ENCODE measurements at regions not wholly inside any gene's neighbourhood (a gene's known extent, or its start where the extent isn't known, plus 50 kb on each side); places are given as distances from the start of the nearest gene placed in this dataset.

DNA sequence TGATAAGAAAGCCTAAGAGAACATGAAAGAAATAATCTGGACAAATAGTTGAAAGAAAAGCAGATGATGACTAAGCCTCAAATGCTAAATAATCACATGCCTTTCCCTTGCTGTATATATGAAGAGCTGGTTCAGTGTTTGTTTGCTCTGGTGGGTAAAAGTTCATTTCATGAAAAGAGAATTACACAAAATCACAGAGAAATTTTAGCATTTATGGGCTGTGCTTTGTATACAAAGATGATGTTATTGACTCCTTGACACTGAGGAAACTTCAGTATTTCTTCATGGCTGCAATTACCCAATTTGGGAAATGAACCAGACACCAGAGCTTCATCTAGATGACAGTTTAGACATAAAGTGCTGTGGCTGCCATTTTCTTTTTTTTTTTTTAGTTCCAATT lies 527.2 kb downstream of the NR2F1-AS1 start:
- CTCF ChIA-PET (ENCODE audit: unreplicated experiment) = no interaction called here
- H3K9me2 ChIP-seq (ENCODE audit: insufficient read depth, low read length) = no peaks in the 10 kb centered on the region
- TF ChIP-seq, protein P1, sequence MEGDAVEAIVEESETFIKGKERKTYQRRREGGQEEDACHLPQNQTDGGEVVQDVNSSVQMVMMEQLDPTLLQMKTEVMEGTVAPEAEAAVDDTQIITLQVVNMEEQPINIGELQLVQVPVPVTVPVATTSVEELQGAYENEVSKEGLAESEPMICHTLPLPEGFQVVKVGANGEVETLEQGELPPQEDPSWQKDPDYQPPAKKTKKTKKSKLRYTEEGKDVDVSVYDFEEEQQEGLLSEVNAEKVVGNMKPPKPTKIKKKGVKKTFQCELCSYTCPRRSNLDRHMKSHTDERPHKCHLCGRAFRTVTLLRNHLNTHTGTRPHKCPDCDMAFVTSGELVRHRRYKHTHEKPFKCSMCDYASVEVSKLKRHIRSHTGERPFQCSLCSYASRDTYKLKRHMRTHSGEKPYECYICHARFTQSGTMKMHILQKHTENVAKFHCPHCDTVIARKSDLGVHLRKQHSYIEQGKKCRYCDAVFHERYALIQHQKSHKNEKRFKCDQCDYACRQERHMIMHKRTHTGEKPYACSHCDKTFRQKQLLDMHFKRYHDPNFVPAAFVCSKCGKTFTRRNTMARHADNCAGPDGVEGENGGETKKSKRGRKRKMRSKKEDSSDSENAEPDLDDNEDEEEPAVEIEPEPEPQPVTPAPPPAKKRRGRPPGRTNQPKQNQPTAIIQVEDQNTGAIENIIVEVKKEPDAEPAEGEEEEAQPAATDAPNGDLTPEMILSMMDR (conservative IDR thresholded peaks at IDR 0.05; ENCODE audit: low read length) = no peak
- no peak for TF ChIP-seq EZH2phosphoT487 (IDR thresholded peaks at IDR 0.05; ENCODE audit: borderline replicate concordance, low read depth, low read length)
- no peaks in the 10 kb centered on the region for H3K36me3 ChIP-seq (ENCODE audit: insufficient read depth, low read length)
- H3K79me2 ChIP-seq (ENCODE audit: insufficient read depth, low read depth, low read length) = no peaks in the 10 kb centered on the region
- no peaks in the 10 kb centered on the region for H4K20me1 ChIP-seq (ENCODE audit: insufficient read depth, low read length)
- H3K9me3 ChIP-seq (ENCODE audit: low read length) = no peaks in the 10 kb centered on the region
- no peak overlapping the region for H2AFZ ChIP-seq (ENCODE audit: low read length)
- H3K4me1 ChIP-seq (ENCODE audit: insufficient read depth, low read length, poor library complexity, severe bottlenecking) = no peaks in the 10 kb centered on the region
- H3K4me3 ChIP-seq (ENCODE audit: low read depth, low read length, poor library complexity, severe bottlenecking) = no peak overlapping the region
- no peak overlapping the region for H3K4me2 ChIP-seq (ENCODE audit: low read length)
- H3K27ac ChIP-seq (ENCODE audit: low read depth, low read length, poor library complexity, severe bottlenecking) = no peak overlapping the region
- no TSS peak for BruUV-seq (replicated peaks)
- no peak for DNase-seq (ENCODE audit: low spot score)
- intact Hi-C loops (cut with micrococcal nuclease; ENCODE audit: unreplicated experiment) = no loop called here
- POLR2A ChIA-PET = no interaction called here

DNA sequence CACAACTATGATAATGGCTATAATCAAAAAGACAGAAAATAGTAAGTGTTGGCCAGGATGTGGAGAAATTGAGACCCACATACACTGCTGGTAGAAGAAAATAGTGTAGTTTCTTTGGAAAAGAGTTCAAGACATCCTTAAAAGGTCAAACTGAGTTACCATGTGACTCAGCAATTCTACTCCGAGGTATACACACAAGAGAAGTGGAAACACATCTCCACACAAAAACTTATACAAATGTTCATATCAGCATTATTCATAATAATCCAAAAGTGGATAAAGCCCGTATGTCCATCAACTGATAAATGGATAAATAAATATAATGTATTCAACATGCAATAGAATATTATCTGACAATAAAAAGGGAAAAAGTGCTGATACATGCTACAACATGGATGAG lies 532.2 kb downstream of the NR2F1-AS1 start:
- no peak for TF ChIP-seq EZH2phosphoT487 (IDR thresholded peaks at IDR 0.05; ENCODE audit: borderline replicate concordance, low read depth, low read length)
- TF ChIP-seq, protein P1 (conservative IDR thresholded peaks at IDR 0.05; ENCODE audit: low read length) = no peak
- Histone ChIP-seq H3K27ac (ENCODE audit: low read depth, low read length, poor library complexity, severe bottlenecking) (no peak overlapping the region), H3K9me3 (ENCODE audit: low read length) (no peaks in the 10 kb centered on the region), H3K4me1 (ENCODE audit: insufficient read depth, low read length, poor library complexity, severe bottlenecking) (no peaks in the 10 kb centered on the region), H3K9me2 (ENCODE audit: insufficient read depth, low read length) (no peaks in the 10 kb centered on the region), H3K4me2 (ENCODE audit: low read length) (no peak overlapping the region), H3K4me3 (ENCODE audit: low read depth, low read length, poor library complexity, severe bottlenecking) (no peak overlapping the region), H3K36me3 (ENCODE audit: insufficient read depth, low read length) (no peaks in the 10 kb centered on the region), H2AFZ (ENCODE audit: low read length) (no peak overlapping the region), H4K20me1 (ENCODE audit: insufficient read depth, low read length) (no peaks in the 10 kb centered on the region), H3K79me2 (ENCODE audit: insufficient read depth, low read depth, low read length) (no peaks in the 10 kb centered on the region)
- ChIA-PET CTCF (ENCODE audit: unreplicated experiment) (no interaction called here), POLR2A (no interaction called here)
- DNase-seq (ENCODE audit: low spot score) = no peak
- intact Hi-C loops (cut with micrococcal nuclease; ENCODE audit: unreplicated experiment) = no loop called here
- no TSS peak for BruUV-seq (replicated peaks)

DNA sequence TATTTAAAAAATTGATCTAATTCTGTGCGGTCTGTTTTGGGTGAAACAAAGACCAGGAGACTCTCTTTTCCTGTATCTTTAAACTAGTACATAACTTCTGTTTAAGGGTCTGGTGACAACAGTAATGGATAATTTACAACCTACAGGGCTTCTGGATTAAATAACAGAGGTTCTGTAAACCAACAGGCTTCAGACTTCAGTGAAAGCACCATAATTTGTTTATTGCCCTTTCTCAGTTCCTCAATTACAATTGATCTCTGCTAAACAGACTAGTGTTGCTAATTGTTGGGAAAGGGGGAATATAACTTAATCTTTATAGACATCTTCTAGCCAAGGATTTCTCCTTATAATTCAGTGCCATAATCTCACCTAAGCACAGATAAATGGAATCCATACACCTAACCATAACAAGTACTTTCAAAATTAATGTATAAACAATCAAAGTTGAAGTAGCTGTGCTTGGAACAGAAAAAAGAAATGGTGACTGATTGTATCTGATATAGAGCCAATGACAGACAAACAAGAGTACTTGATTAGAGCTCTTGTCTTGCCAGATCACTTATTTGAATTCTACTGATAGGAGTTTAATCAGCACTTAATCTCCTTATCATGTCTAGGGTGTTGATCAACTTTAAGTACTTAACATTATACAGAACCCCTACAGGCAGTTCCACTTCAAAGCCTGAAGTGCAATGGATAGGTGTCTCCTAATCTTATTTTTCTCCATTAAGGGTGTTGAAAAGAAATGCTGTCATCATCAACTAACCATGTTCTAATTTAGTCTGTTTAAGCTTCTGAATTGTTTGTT lies 536.0 kb downstream of the NR2F1-AS1 start:
- CTCF ChIA-PET (ENCODE audit: unreplicated experiment) = no interaction called here
- no peaks in the 10 kb centered on the region for H4K20me1 ChIP-seq (ENCODE audit: insufficient read depth, low read length)
- H3K4me3 ChIP-seq (ENCODE audit: low read depth, low read length, poor library complexity, severe bottlenecking) = no peak overlapping the region
- H3K4me1 ChIP-seq (ENCODE audit: insufficient read depth, low read length, poor library complexity, severe bottlenecking) = no peaks in the 10 kb centered on the region
- intact Hi-C loops (cut with micrococcal nuclease; ENCODE audit: unreplicated experiment) = no loop called here
- no peak overlapping the region for H2AFZ ChIP-seq (ENCODE audit: low read length)
- BruUV-seq (replicated peaks) = no TSS peak
- no peaks in the 10 kb centered on the region for H3K9me3 ChIP-seq (ENCODE audit: low read length)
- H3K4me2 ChIP-seq (ENCODE audit: low read length) = no peak overlapping the region
- no peaks in the 10 kb centered on the region for H3K9me2 ChIP-seq (ENCODE audit: insufficient read depth, low read length)
- POLR2A ChIA-PET = interaction anchor here (0.7 kb wide), 3 partner anchors 139 to 1335 kb away, joined by 3 to 4 read pairs (median 3); no protein-coding TSS in a partner anchor
- no peak overlapping the region for H3K27ac ChIP-seq (ENCODE audit: low read depth, low read length, poor library complexity, severe bottlenecking)
- DNase-seq (ENCODE audit: low spot score) = no peak
- TF ChIP-seq EZH2phosphoT487 (IDR thresholded peaks at IDR 0.05; ENCODE audit: borderline replicate concordance, low read depth, low read length) = no peak
- TF ChIP-seq, protein P1 (conservative IDR thresholded peaks at IDR 0.05; ENCODE audit: low read length) = no peak
- H3K36me3 ChIP-seq (ENCODE audit: insufficient read depth, low read length) = no peaks in the 10 kb centered on the region
- H3K79me2 ChIP-seq (ENCODE audit: insufficient read depth, low read depth, low read length) = no peaks in the 10 kb centered on the region

All from OCI-LY7 (cell line).